Loucy (cell line): ENCODE measurements at regions not wholly inside any gene's neighbourhood (a gene's known extent, or its start where the extent isn't known, plus 50 kb on each side); places are given as distances from the start of the nearest gene placed in this dataset.

Experiments
- H2AFZ ChIP-seq: fragments of 200-600 bp; sonication (generic); 2 replicates; pipeline ENCODE4 v1.6.0; 2016; ENCODE audit warnings: antibody characterized with exemption, mild to moderate bottlenecking, low read length, moderate library complexity
- H3F3A ChIP-seq: fragments of 200-600 bp; 2 replicates; pipeline ENCODE4 v1.6.0; 2016; ENCODE audit warnings: antibody characterized with exemption, low read depth, mild to moderate bottlenecking
- H3K27me3 ChIP-seq: fragments of 200-600 bp; sonication (generic); 2 replicates; pipeline ENCODE4 v1.6.1; 2014; ENCODE audit warnings: low read length, mild to moderate bottlenecking; ENCODE audit not compliant: insufficient read depth, poor library complexity, severe bottlenecking
- H3K36me3 ChIP-seq: fragments of 200-600 bp; sonication (generic); 2 replicates; pipeline ENCODE4 v1.6.1; 2016; ENCODE audit warnings: low read length; ENCODE audit not compliant: insufficient read depth
- H3K4me1 ChIP-seq: fragments of 200-600 bp; sonication (generic); 2 replicates; pipeline ENCODE4 v1.5.1; 2014; ENCODE audit warnings: low read length, mild to moderate bottlenecking; ENCODE audit not compliant: insufficient read depth, poor library complexity, severe bottlenecking
- H3K4me2 ChIP-seq: fragments of 200-600 bp; sonication (generic); 2 replicates; pipeline ENCODE4 v1.6.0; 2014; ENCODE audit warnings: antibody characterized with exemption, low read length, low read depth, mild to moderate bottlenecking; ENCODE audit not compliant: poor library complexity, severe bottlenecking
- H3K4me3 ChIP-seq: fragments of 200-600 bp; sonication (generic); 2 replicates; pipeline ENCODE4 v1.5.1; 2014; ENCODE audit warnings: low read length, mild to moderate bottlenecking, mixed read lengths; ENCODE audit not compliant: poor library complexity, severe bottlenecking
- H3K79me2 ChIP-seq: fragments of 200-600 bp; sonication (generic); 2 replicates; pipeline ENCODE4 v1.6.1; 2014; ENCODE audit warnings: low read length; ENCODE audit not compliant: insufficient read depth
- H3K9ac ChIP-seq: fragments of 200-600 bp; sonication (generic); 2 replicates; pipeline ENCODE4 v1.6.0; 2014; ENCODE audit warnings: mild to moderate bottlenecking, low read depth, low read length, moderate library complexity; ENCODE audit not compliant: poor library complexity, severe bottlenecking
- H3K9me2 ChIP-seq: fragments of 200-600 bp; sonication (generic); replicated peaks from 2 replicates; pipeline ENCODE4 v1.6.1; 2016; ENCODE audit warnings: low read depth, low read length, mixed read lengths
- H3K9me3 ChIP-seq: fragments of 200-600 bp; sonication (generic); 2 replicates; pipeline ENCODE4 v1.6.1; 2014; ENCODE audit warnings: mild to moderate bottlenecking, antibody characterized with exemption, low read length, low read depth; ENCODE audit not compliant: insufficient read depth
- H4K20me1 ChIP-seq: fragments of 200-600 bp; sonication (generic); 2 replicates; pipeline ENCODE4 v1.6.0; 2014; ENCODE audit warnings: antibody characterized with exemption, low read length, mild to moderate bottlenecking; ENCODE audit not compliant: insufficient read depth, poor library complexity, severe bottlenecking
- EZH2phosphoT487 ChIP-seq: fragments of 200-600 bp; IDR thresholded peaks from 2 replicates; pipeline ENCODE4 v1.6.1; 2018; ENCODE audit warnings: antibody characterized with exemption, mild to moderate bottlenecking, moderate library complexity, borderline replicate concordance
- TF ChIP-seq, protein P1 (sequence below): fragments of 200-600 bp; sonication (generic); conservative IDR thresholded peaks from 2 replicates; pipeline ENCODE4 v1.5.1; 2014; ENCODE audit warnings: mild to moderate bottlenecking, antibody characterized with exemption, low read length

DNA sequence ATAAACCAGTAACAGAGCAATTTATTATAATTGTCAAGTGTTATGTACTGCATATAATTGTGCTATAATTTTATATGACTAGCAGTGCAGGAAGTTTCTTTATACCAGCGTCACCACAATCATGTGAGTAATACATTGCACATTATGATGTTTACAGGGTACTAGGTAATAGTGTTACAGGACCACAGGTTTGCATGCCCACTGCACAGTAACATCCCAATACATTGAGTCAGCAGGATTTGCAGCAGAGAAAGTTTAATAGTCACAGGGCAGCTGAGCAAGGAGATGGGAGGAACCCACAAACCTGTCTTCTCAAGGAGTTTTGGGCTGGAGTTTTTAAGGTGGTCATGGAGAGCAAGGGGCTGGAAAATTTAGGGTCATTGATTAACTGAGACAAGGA is 1042.9 kb upstream of the ACVR2A start:
- Histone ChIP-seq H3K36me3 (no peaks in the 10 kb centered on the region), H3K27me3 (no peaks in the 10 kb centered on the region), H2AFZ (no peak overlapping the region), H3K9me3 (no peaks in the 10 kb centered on the region), H3K4me2 (no peak overlapping the region), H3K79me2 (no peaks in the 10 kb centered on the region), H3K9ac (no peak overlapping the region), H4K20me1 (no peaks in the 10 kb centered on the region), H3K9me2 (no peaks in the 10 kb centered on the region), H3F3A (no peaks in the 10 kb centered on the region), H3K4me3 (no peak overlapping the region), H3K4me1 (no peaks in the 10 kb centered on the region)
- TF ChIP-seq, protein P1, sequence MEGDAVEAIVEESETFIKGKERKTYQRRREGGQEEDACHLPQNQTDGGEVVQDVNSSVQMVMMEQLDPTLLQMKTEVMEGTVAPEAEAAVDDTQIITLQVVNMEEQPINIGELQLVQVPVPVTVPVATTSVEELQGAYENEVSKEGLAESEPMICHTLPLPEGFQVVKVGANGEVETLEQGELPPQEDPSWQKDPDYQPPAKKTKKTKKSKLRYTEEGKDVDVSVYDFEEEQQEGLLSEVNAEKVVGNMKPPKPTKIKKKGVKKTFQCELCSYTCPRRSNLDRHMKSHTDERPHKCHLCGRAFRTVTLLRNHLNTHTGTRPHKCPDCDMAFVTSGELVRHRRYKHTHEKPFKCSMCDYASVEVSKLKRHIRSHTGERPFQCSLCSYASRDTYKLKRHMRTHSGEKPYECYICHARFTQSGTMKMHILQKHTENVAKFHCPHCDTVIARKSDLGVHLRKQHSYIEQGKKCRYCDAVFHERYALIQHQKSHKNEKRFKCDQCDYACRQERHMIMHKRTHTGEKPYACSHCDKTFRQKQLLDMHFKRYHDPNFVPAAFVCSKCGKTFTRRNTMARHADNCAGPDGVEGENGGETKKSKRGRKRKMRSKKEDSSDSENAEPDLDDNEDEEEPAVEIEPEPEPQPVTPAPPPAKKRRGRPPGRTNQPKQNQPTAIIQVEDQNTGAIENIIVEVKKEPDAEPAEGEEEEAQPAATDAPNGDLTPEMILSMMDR = no peak
- TF ChIP-seq EZH2phosphoT487 = no peak

DNA sequence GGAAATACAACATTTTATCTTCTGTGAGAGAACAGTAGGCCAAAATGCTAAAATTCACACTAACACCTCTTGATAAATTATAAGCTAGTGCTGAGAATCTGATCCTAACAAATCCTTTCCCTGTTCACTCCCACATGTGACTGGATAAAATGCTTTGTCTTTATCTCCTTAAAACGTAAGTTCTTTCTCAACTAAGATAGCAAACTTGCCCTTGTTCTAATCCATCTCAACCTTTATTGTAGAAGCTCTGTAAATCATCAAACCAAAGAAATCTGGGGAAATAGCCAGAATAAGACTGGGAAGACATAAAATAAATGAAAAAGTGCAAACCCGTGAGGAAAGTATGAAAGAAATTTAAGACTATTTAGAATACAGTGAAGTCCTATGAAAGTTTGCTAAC is 1058.4 kb upstream of the ACVR2A start:
- no peaks in the 10 kb centered on the region for H3K79me2 ChIP-seq
- peaks cover 3% of the 10 kb centered on the region; the same call in 1 of the 2 replicates for H3K9me3 ChIP-seq
- H3K36me3 ChIP-seq = no peaks in the 10 kb centered on the region
- H3K4me1 ChIP-seq = no peaks in the 10 kb centered on the region
- no peak overlapping the region for H2AFZ ChIP-seq
- no peaks in the 10 kb centered on the region for H3F3A ChIP-seq
- TF ChIP-seq, protein P1 = no peak
- TF ChIP-seq EZH2phosphoT487 = no peak
- no peaks in the 10 kb centered on the region for H3K27me3 ChIP-seq
- no peak overlapping the region for H3K4me3 ChIP-seq
- no peak overlapping the region for H3K9ac ChIP-seq
- H3K4me2 ChIP-seq = no peak overlapping the region
- H4K20me1 ChIP-seq = no peaks in the 10 kb centered on the region
- no peaks in the 10 kb centered on the region for H3K9me2 ChIP-seq

DNA sequence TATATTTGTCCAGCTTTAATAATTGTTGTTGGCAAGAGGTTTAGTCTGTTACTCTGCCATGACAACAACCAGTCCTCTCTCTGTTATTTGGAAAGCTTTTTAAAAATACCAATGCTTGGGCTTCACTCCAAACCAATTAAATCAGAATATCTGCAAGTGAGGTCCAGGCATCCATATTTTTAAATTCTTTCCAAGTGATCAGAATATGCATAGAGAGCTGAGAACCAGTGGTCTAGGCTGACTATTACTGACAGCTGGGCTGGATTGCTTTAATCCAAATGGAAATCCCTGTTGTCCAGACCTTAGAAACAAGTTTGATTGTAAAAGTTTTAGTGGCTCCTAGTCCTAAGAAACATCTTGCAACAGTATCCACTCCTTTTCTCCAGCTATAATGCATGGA is 1059.7 kb upstream of the ACVR2A start:
- Histone ChIP-seq H3K4me3 (no peak overlapping the region), H3K27me3 (no peaks in the 10 kb centered on the region), H3F3A (no peaks in the 10 kb centered on the region), H4K20me1 (no peaks in the 10 kb centered on the region), H3K9me2 (no peaks in the 10 kb centered on the region), H3K4me2 (no peak overlapping the region), H2AFZ (no peak overlapping the region), H3K79me2 (no peaks in the 10 kb centered on the region), H3K9me3 (peaks cover 3% of the 10 kb centered on the region; the same call in 1 of the 2 replicates), H3K36me3 (no peaks in the 10 kb centered on the region), H3K9ac (no peak overlapping the region), H3K4me1 (no peaks in the 10 kb centered on the region)
- TF ChIP-seq, protein P1 = no peak
- TF ChIP-seq EZH2phosphoT487 = no peak
